SK-N-SH treated with all-trans-retinoic acid at 6 μM for 48 hours (cell line): ENCODE measurements at regions not wholly inside any gene's neighbourhood (a gene's known extent, or its start where the extent isn't known, plus 50 kb on each side); places are given as distances from the start of the nearest gene placed in this dataset.

Source experiments
- PATZ1 ChIP-seq: fragments of 250-450 bp; sonication (Bioruptor Pico); IDR thresholded peaks from 2 replicates; pipeline ENCODE4 v1.8.0; 2020; ENCODE audit warnings: mild to moderate bottlenecking, moderate library complexity, borderline replicate concordance
- RARB ChIP-seq: fragments of 250-450 bp; sonication (Bioruptor Pico); IDR thresholded peaks from 2 replicates; pipeline ENCODE4 v1.8.0; 2021; ENCODE audit warnings: mild to moderate bottlenecking, moderate library complexity
- TCF4 ChIP-seq: fragments of 250-450 bp; sonication (Bioruptor Pico); IDR thresholded peaks from 2 replicates; pipeline ENCODE4 v1.8.0; 2021; ENCODE audit warnings: mild to moderate bottlenecking, moderate library complexity, borderline replicate concordance
- ZFP30 ChIP-seq: fragments of 450-650 bp; formaldehyde crosslinking; IDR thresholded peaks from 2 replicates; pipeline ENCODE4 v1.5.0; 2022; ENCODE audit warnings: mild to moderate bottlenecking, moderate library complexity
- ZNF70 ChIP-seq: fragments of 450-650 bp; formaldehyde crosslinking; IDR thresholded peaks from 2 replicates; pipeline ENCODE4 v1.5.0; 2020; ENCODE audit warnings: mild to moderate bottlenecking, moderate library complexity
- ZNF8 ChIP-seq: fragments of 450-650 bp; formaldehyde crosslinking; IDR thresholded peaks from 2 replicates; pipeline ENCODE4 v1.5.0; 2020; ENCODE audit warnings: mild to moderate bottlenecking, moderate library complexity
- TF ChIP-seq, protein P1 (sequence below): fragments of 250-450 bp; sonication (Bioruptor Pico); IDR thresholded peaks from 2 replicates; pipeline ENCODE4 v1.5.1; 2020; ENCODE audit warnings: low read depth, mild to moderate bottlenecking, moderate library complexity
- TF ChIP-seq, protein P2 (sequence below): fragments of 250-450 bp; sonication (Bioruptor Pico); IDR thresholded peaks from 2 replicates; pipeline ENCODE4 v1.8.0; 2021; ENCODE audit warnings: low read depth, mild to moderate bottlenecking, moderate library complexity, borderline replicate concordance

DNA sequence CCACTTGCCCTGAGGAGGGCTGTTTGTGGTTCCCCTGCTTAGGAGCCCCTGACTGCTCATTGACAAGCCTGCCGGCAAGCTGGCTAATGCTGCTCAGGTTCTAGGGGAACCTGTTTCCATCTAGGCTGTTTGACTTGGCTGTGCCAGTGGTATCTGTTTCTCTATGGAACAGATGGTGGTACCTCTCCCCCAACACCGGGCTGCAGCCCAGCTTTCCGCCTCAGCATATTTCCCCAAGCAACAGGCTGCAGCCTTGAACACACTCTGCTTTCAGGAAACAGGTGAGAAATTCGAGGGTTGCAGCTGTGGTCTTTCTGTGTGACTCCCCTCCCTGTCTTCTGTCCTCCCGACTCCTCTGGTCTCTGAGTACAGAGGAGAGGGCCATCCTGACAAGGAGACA lies 132.3 kb downstream of the TMEM132E start:
- TF ChIP-seq TCF4 (CRISPR knock-in tag) (no peak), ZNF8 (CRISPR knock-in tag) (no peak), ZFP30 (CRISPR knock-in tag) (no peak), PATZ1 (CRISPR knock-in tag) (no peak), RARB (CRISPR knock-in tag) (no peak), ZNF70 (CRISPR knock-in tag) (no peak)
- TF ChIP-seq, protein P1, sequence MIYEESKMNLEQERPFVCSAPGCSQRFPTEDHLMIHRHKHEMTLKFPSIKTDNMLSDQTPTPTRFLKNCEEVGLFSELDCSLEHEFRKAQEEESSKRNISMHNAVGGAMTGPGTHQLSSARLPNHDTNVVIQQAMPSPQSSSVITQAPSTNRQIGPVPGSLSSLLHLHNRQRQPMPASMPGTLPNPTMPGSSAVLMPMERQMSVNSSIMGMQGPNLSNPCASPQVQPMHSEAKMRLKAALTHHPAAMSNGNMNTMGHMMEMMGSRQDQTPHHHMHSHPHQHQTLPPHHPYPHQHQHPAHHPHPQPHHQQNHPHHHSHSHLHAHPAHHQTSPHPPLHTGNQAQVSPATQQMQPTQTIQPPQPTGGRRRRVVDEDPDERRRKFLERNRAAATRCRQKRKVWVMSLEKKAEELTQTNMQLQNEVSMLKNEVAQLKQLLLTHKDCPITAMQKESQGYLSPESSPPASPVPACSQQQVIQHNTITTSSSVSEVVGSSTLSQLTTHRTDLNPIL (CRISPR knock-in tag): no peak
- TF ChIP-seq, protein P2, sequence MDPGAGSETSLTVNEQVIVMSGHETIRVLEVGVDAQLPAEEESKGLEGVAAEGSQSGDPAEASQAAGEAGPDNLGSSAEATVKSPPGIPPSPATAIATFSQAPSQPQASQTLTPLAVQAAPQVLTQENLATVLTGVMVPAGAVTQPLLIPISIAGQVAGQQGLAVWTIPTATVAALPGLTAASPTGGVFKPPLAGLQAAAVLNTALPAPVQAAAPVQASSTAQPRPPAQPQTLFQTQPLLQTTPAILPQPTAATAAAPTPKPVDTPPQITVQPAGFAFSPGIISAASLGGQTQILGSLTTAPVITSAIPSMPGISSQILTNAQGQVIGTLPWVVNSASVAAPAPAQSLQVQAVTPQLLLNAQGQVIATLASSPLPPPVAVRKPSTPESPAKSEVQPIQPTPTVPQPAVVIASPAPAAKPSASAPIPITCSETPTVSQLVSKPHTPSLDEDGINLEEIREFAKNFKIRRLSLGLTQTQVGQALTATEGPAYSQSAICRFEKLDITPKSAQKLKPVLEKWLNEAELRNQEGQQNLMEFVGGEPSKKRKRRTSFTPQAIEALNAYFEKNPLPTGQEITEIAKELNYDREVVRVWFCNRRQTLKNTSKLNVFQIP (CRISPR knock-in tag): no peak
